Tibial nerve (tissue), 4 donors: ENCODE measurements at regions not wholly inside any gene's neighbourhood (a gene's known extent, or its start where the extent isn't known, plus 50 kb on each side); places are given as distances from the start of the nearest gene placed in this dataset.

Experiments used
- CTCF ChIP-seq, 5 experiments: fragments of 200-600 bp in 3 of 5; fragments of 450-650 bp in 2 of 5; sonication (generic) in 3 of 5; IDR thresholded peaks; one replicate each; pipeline ENCODE4 v1.5.1; 2016 to 2019; ENCODE audit warnings: antibody characterized with exemption in 5 of 5, mild to moderate bottlenecking in 3 of 5, moderate library complexity in 2 of 5
- EP300 ChIP-seq, 2 donors: sonication (generic); formaldehyde crosslinking; IDR thresholded peaks; one replicate each; pipeline ENCODE4 v1.6.1; 2017; ENCODE audit warnings: antibody characterized with exemption in 2 of 2, mild to moderate bottlenecking in 1 of 2
- POLR2A ChIP-seq, 2 donors: fragments of 450-650 bp; IDR thresholded peaks; one replicate each; pipeline ENCODE4 v1.6.1; 2017; ENCODE audit warnings: antibody characterized with exemption in 2 of 2, mild to moderate bottlenecking in 2 of 2, moderate library complexity in 2 of 2

GRCh38 chr12:11581179-11581755 lies 68.2 kb upstream of the ETV6 start:
- no peak for TF ChIP-seq POLR2A (IDR thresholded peaks at IDR 0.05)
- TF ChIP-seq CTCF (IDR thresholded peaks at IDR 0.05): peak; percentile 36 to 72 (median 60)
- TF ChIP-seq EP300 (IDR thresholded peaks at IDR 0.05): no peak
